ENCODE measurements at regions not wholly inside any gene's neighbourhood (a gene's known extent, or its start where the extent isn't known, plus 50 kb on each side); places are given as distances from the start of the nearest gene placed in this dataset.

- H3K9me3 ChIP-seq: no peaks in the 10 kb centered on the region
- no peak overlapping the region for H3K4me3 ChIP-seq
- TF ChIP-seq CTCF (IDR thresholded peaks at IDR 0.05): no peak
- no peak overlapping the region for H3K27ac ChIP-seq
- H3K36me3 ChIP-seq: no peaks in the 10 kb centered on the region
- ATAC-seq: no peak
- intact Hi-C loops (cut with DNase I): no loop called here
- H3K27me3 ChIP-seq: no peaks in the 10 kb centered on the region
- WGBS, 2 donors: 54 to 90% methylated on average over 2 of the region's 2 CpGs
- H3K4me1 ChIP-seq: no peaks in the 10 kb centered on the region
- DNase-seq: no peak
- no peak for FAIRE-seq
Measured at GRCh38 chr2:39929531-39929930, 150.5 kb upstream of the THUMPD2 start.

GRCh38 chr2:39925312-39925711 lies 146.3 kb upstream of the THUMPD2 start:
- no peak overlapping the region for H3K27ac ChIP-seq
- no peaks in the 10 kb centered on the region for H3K4me1 ChIP-seq
- no peak overlapping the region for H3K4me3 ChIP-seq
- FAIRE-seq (no peak), DNase-seq (no peak), ATAC-seq (no peak)
- H3K9me3 ChIP-seq: no peaks in the 10 kb centered on the region
- no peaks in the 10 kb centered on the region for H3K36me3 ChIP-seq
- no peak for TF ChIP-seq CTCF (IDR thresholded peaks at IDR 0.05)
- WGBS, 2 donors: 81 to 83% methylated on average over 3 of the region's 3 CpGs
- intact Hi-C loops (cut with DNase I): no loop called here
- H3K27me3 ChIP-seq: no peaks in the 10 kb centered on the region

GRCh38 chr2:39923455-39923854 lies 144.4 kb upstream of the THUMPD2 start:
- DNase-seq: no peak
- ATAC-seq: no peak
- 58 to 61% methylated on average over 2 of the region's 2 CpGs for WGBS, 2 donors
- Histone ChIP-seq H3K36me3 (no peaks in the 10 kb centered on the region), H3K27ac (no peak overlapping the region), H3K9me3 (no peaks in the 10 kb centered on the region), H3K4me3 (no peak overlapping the region), H3K27me3 (no peaks in the 10 kb centered on the region), H3K4me1 (no peaks in the 10 kb centered on the region)
- intact Hi-C loops (cut with DNase I): no loop called here
- TF ChIP-seq CTCF (IDR thresholded peaks at IDR 0.05): no peak
- FAIRE-seq: no peak

GRCh38 chr2:39922679-39923405 lies 143.8 kb upstream of the THUMPD2 start:
- no peak for TF ChIP-seq CTCF (IDR thresholded peaks at IDR 0.05)
- FAIRE-seq (no peak), DNase-seq (no peak), ATAC-seq (no peak)
- 63 to 72% methylated on average over 5 of the region's 5 CpGs for WGBS, 2 donors
- H3K27ac ChIP-seq: no peak overlapping the region
- no peaks in the 10 kb centered on the region for H3K27me3 ChIP-seq
- H3K4me3 ChIP-seq: no peak overlapping the region
- no peaks in the 10 kb centered on the region for H3K4me1 ChIP-seq
- no peaks in the 10 kb centered on the region for H3K36me3 ChIP-seq
- no peaks in the 10 kb centered on the region for H3K9me3 ChIP-seq
- intact Hi-C loops (cut with DNase I): no loop called here

GRCh38 chr2:39920307-39920801 lies 141.3 kb upstream of the THUMPD2 start:
- ATAC-seq (no peak), FAIRE-seq (no peak), DNase-seq (no peak)
- Histone ChIP-seq H3K4me3 (no peak overlapping the region), H3K9me3 (no peaks in the 10 kb centered on the region), H3K27ac (no peak overlapping the region), H3K4me1 (no peaks in the 10 kb centered on the region), H3K36me3 (no peaks in the 10 kb centered on the region), H3K27me3 (no peaks in the 10 kb centered on the region)
- 60 to 66% methylated on average over 5 of the region's 5 CpGs for WGBS, 2 donors
- intact Hi-C loops (cut with DNase I): no loop called here
- no peak for TF ChIP-seq CTCF (IDR thresholded peaks at IDR 0.05)
